ENCODE measurements at regions not wholly inside any gene's neighbourhood (a gene's known extent, or its start where the extent isn't known, plus 50 kb on each side); places are given as distances from the start of the nearest gene placed in this dataset.
A peak's percentile ranks its signal among the peaks of the same experiment; 100 is the strongest.
"Not testable (repeated sequence)": the region's sequence is repeated elsewhere in the genome, so short reads cannot be mapped to it uniquely, and the experiment has no call there.

GRCh38 chr6:134746140-134746539, 203.8 kb downstream of the ALDH8A1 start:
- H3K4me3 ChIP-seq = no peak overlapping the region
- peaks cover 0 to 9% (median 0%) of the 10 kb centered on the region in 7 donors for H3K27me3 ChIP-seq (replicated peaks in 1 of 7)
- H3K4me1 ChIP-seq = peaks cover 0 to 4% (median 0%) of the 10 kb centered on the region in 6 donors
- peaks cover 0 to 2% (median 0%) of the 10 kb centered on the region in 8 donors for H3K9me3 ChIP-seq
- intact Hi-C loops (cut with DNase I; ENCODE audit: low total_unique reads) = no loop called here
- WGBS, 5 donors = 88 to 97% (median 93%) methylated on average over 2 of the region's 2 CpGs
- H3K36me3 ChIP-seq = no peaks in the 10 kb centered on the region
- DNase-seq = no peak
- no peak overlapping the region for H3K27ac ChIP-seq
- TF ChIP-seq, protein P1, sequence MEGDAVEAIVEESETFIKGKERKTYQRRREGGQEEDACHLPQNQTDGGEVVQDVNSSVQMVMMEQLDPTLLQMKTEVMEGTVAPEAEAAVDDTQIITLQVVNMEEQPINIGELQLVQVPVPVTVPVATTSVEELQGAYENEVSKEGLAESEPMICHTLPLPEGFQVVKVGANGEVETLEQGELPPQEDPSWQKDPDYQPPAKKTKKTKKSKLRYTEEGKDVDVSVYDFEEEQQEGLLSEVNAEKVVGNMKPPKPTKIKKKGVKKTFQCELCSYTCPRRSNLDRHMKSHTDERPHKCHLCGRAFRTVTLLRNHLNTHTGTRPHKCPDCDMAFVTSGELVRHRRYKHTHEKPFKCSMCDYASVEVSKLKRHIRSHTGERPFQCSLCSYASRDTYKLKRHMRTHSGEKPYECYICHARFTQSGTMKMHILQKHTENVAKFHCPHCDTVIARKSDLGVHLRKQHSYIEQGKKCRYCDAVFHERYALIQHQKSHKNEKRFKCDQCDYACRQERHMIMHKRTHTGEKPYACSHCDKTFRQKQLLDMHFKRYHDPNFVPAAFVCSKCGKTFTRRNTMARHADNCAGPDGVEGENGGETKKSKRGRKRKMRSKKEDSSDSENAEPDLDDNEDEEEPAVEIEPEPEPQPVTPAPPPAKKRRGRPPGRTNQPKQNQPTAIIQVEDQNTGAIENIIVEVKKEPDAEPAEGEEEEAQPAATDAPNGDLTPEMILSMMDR (IDR thresholded peaks at IDR 0.05 in 8 of 11, conservative IDR thresholded peaks at IDR 0.05 in 3 of 11) = no peak
- TF ChIP-seq POLR2AphosphoS5 (IDR thresholded peaks at IDR 0.05) (no peak), POLR2A (IDR thresholded peaks at IDR 0.05) (no peak)

GRCh38 chr6:134745192-134745591, 204.7 kb downstream of the ALDH8A1 start:
- intact Hi-C loops (cut with DNase I; ENCODE audit: low total_unique reads); DNase-seq; H3K27me3 ChIP-seq (replicated peaks in 1 of 7); H3K36me3 ChIP-seq; H3K4me3 ChIP-seq; H3K27ac ChIP-seq; H3K9me3 ChIP-seq: not testable (repeated sequence)
- peaks cover 0 to 13% (median 5%) of the 10 kb centered on the region in 6 donors for H3K4me1 ChIP-seq
- 86 to 97% (median 93%) methylated on average over 8 of the region's 8 CpGs for WGBS, 5 donors

- Histone ChIP-seq H3K4me3 (no peak overlapping the region), H3K9me3 (peaks cover 0 to 2% (median 0%) of the 10 kb centered on the region in 8 donors), H3K27ac (no peak overlapping the region), H3K27me3 (replicated peaks in 1 of 7) (peaks cover 0 to 9% (median 0%) of the 10 kb centered on the region in 7 donors), H3K4me1 (peaks cover 0 to 22% (median 8%) of the 10 kb centered on the region in 6 donors), H3K36me3 (no peaks in the 10 kb centered on the region)
- no peak for DNase-seq
- intact Hi-C loops (cut with DNase I; ENCODE audit: low total_unique reads) = no loop called here
- TF ChIP-seq, protein P1 (IDR thresholded peaks at IDR 0.05 in 8 of 11, conservative IDR thresholded peaks at IDR 0.05 in 3 of 11) = no peak
- TF ChIP-seq POLR2AphosphoS5 (IDR thresholded peaks at IDR 0.05) = no peak
- TF ChIP-seq POLR2A (IDR thresholded peaks at IDR 0.05) = no peak
These were observed 205.6 kb downstream of the ALDH8A1 start for GRCh38 chr6:134744301-134744700.

- no peak for DNase-seq
- Histone ChIP-seq H3K27me3 (replicated peaks in 1 of 7) (peaks cover 0 to 4% (median 0%) of the 10 kb centered on the region in 7 donors), H3K27ac (peak overlapping the region in 1 of 8 donors; percentile 43), H3K36me3 (no peaks in the 10 kb centered on the region), H3K4me3 (no peak overlapping the region), H3K4me1 (peaks cover 0 to 22% (median 8%) of the 10 kb centered on the region in 6 donors), H3K9me3 (no peaks in the 10 kb centered on the region)
- intact Hi-C loops (cut with DNase I; ENCODE audit: low total_unique reads) = no loop called here
- 67 to 83% (median 78%) methylated on average over 7 of the region's 7 CpGs for WGBS, 5 donors
- TF ChIP-seq POLR2AphosphoS5 (IDR thresholded peaks at IDR 0.05) (no peak), POLR2A (IDR thresholded peaks at IDR 0.05) (no peak)
- TF ChIP-seq, protein P1 (IDR thresholded peaks at IDR 0.05 in 8 of 11, conservative IDR thresholded peaks at IDR 0.05 in 3 of 11) = no peak
These were observed 208.7 kb downstream of the ALDH8A1 start for GRCh38 chr6:134741200-134741536.

All from spleen (tissue), 11 donors.